Thyroid gland (tissue), 4 donors: ENCODE measurements at regions not wholly inside any gene's neighbourhood (a gene's known extent, or its start where the extent isn't known, plus 50 kb on each side); places are given as distances from the start of the nearest gene placed in this dataset.

Experiments used
- DNase-seq, 2 donors: peaks; one replicate each; pipeline ENCODE4 v3.0.0-alpha.2; 2019
- H3K27ac ChIP-seq, 3 donors: fragments of 200-600 bp; sonication (generic); 1 replicate in 2 of 3; 2 replicates in 1 of 3; pipeline ENCODE4 v1.5.1; 2016 to 2019; ENCODE audit warnings: mild to moderate bottlenecking in 1 of 3, moderate library complexity in 1 of 3
- H3K27me3 ChIP-seq: fragments of 200-600 bp; sonication (generic); one replicate; pipeline ENCODE4 v1.5.1; 2019
- H3K36me3 ChIP-seq, 2 donors: fragments of 200-600 bp; sonication (generic); one replicate each; pipeline ENCODE4 v1.5.1; 2016 to 2019
- H3K4me1 ChIP-seq, 2 donors: fragments of 200-600 bp; sonication (generic); one replicate each; pipeline ENCODE4 v1.5.1; 2017 to 2019
- H3K4me3 ChIP-seq, 3 donors: fragments of 200-600 bp; sonication (generic); replicated peaks in 1 of 3; 1 replicate in 2 of 3; 2 replicates in 1 of 3; pipeline ENCODE4 v1.5.1; 2016; ENCODE audit warnings: mild to moderate bottlenecking in 1 of 3
- H3K9me3 ChIP-seq: fragments of 200-600 bp; sonication (generic); one replicate; pipeline ENCODE4 v1.5.1; 2017
- POLR2A ChIP-seq, 2 donors: fragments of 450-650 bp; IDR thresholded peaks; one replicate each; pipeline ENCODE4 v1.6.1; 2017; ENCODE audit warnings: antibody characterized with exemption in 2 of 2, mild to moderate bottlenecking in 2 of 2, moderate library complexity in 1 of 2
- WGBS, 2 donors: methylation state at CpG; one replicate each; pipeline ENCODE4 v1.1.5; 2017; 5-methylcytosine and 5-hydroxymethylcytosine counted together
- intact Hi-C: fragments of 100-400 bp; cut with DNase I; formaldehyde crosslinking; loops from one replicate; pipeline ENCODE4 v1.15.1; 2023
- TF ChIP-seq, protein P1 (sequence below), 6 experiments: fragments of 200-600 bp in 3 of 6; fragments of 450-650 bp in 3 of 6; sonication (generic) in 3 of 6; IDR thresholded peaks; one replicate each; pipeline ENCODE4 v1.5.1; 2016 to 2019; ENCODE audit warnings: antibody characterized with exemption in 6 of 6, mild to moderate bottlenecking in 2 of 6, inconsistent platforms in 1 of 6, moderate library complexity in 1 of 6

DNA sequence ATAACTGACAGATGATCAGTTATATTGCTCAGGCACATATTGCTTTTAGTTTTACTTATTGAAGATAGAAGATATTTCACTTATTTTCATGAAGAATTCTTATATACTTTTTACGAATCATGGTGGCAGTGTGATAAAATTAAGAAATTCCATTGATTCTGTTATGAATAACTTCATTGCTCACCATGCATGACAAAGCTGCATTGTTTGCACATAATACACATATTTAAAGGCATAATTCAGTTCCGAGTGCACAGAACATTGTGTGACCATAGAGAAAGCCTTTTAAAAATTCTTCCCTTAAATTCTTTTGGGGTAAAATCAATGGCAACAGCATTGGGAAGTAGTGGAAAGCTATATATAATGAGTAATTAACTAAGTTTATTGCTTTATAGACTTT is 82.5 kb upstream of the NAALADL2 start:
- no peak overlapping the region for H3K27ac ChIP-seq
- no peak for TF ChIP-seq POLR2A (IDR thresholded peaks at IDR 0.05)
- TF ChIP-seq, protein P1, sequence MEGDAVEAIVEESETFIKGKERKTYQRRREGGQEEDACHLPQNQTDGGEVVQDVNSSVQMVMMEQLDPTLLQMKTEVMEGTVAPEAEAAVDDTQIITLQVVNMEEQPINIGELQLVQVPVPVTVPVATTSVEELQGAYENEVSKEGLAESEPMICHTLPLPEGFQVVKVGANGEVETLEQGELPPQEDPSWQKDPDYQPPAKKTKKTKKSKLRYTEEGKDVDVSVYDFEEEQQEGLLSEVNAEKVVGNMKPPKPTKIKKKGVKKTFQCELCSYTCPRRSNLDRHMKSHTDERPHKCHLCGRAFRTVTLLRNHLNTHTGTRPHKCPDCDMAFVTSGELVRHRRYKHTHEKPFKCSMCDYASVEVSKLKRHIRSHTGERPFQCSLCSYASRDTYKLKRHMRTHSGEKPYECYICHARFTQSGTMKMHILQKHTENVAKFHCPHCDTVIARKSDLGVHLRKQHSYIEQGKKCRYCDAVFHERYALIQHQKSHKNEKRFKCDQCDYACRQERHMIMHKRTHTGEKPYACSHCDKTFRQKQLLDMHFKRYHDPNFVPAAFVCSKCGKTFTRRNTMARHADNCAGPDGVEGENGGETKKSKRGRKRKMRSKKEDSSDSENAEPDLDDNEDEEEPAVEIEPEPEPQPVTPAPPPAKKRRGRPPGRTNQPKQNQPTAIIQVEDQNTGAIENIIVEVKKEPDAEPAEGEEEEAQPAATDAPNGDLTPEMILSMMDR (IDR thresholded peaks at IDR 0.05): no peak
- intact Hi-C loops: no loop called here

DNA sequence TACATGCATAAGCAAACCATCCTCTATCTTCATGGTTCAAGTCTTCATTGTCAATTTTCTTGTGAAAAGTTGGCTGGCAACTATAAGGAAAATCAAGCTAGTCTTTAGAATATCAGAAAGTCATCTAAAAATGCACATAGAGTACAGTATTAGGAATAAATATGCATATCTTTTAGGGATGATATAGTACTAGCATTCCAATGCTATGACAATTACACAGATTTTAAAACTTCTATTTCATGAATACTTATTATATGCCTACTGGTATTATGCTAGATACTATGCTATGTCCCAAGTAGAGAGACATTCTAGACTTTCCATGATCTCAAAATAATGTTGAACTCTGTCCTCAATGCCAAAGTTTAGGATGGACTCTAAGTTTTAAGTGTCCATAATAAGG is 81.3 kb upstream of the NAALADL2 start:
- no peaks in the 10 kb centered on the region for H3K4me1 ChIP-seq

More for the DNA sequence above, 82.5 kb upstream of the NAALADL2 start:
- WGBS, 2 donors: 95 to 98% methylated on average over 2 of the region's 2 CpGs
- no peak overlapping the region for H3K4me3 ChIP-seq
- H3K9me3 ChIP-seq: no peaks in the 10 kb centered on the region
- no peaks in the 10 kb centered on the region for H3K4me1 ChIP-seq
- DNase-seq: no peak
- H3K36me3 ChIP-seq: no peaks in the 10 kb centered on the region
- H3K27me3 ChIP-seq: no peaks in the 10 kb centered on the region

DNA sequence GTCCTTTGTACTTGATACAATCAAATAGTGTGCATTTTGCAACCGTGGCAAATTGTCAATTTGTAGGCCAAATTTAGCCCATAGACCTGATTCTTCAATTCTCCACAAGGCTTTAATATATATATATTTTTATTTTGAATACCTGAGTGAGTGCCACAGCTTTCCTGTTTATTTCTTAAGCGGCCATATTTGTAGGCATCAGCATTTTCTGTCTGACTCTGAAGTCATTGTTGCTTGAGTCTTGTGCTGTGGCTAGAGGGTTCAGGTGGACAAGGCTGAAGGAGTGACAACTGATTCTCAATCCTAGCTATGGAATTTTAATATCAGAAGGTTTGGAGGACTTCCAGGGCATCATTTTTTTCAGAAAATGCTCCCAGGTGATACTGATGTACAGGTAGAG is 75.6 kb upstream of the NAALADL2 start:
- intact Hi-C loops: no loop called here
- H3K27me3 ChIP-seq: no peaks in the 10 kb centered on the region
- H3K27ac ChIP-seq: no peak overlapping the region
- 87 to 95% methylated on average over 2 of the region's 2 CpGs for WGBS, 2 donors
- no peaks in the 10 kb centered on the region for H3K9me3 ChIP-seq
- no peak overlapping the region for H3K4me3 ChIP-seq
- no peak for DNase-seq
- no peaks in the 10 kb centered on the region for H3K36me3 ChIP-seq
- no peak for TF ChIP-seq POLR2A (IDR thresholded peaks at IDR 0.05)
- TF ChIP-seq, protein P1 (IDR thresholded peaks at IDR 0.05): no peak
- H3K4me1 ChIP-seq: no peaks in the 10 kb centered on the region

More for the DNA sequence above, 81.3 kb upstream of the NAALADL2 start:
- Histone ChIP-seq H3K27me3 (no peaks in the 10 kb centered on the region), H3K36me3 (no peaks in the 10 kb centered on the region), H3K9me3 (no peaks in the 10 kb centered on the region), H3K27ac (no peak overlapping the region), H3K4me3 (no peak overlapping the region)
- TF ChIP-seq POLR2A (IDR thresholded peaks at IDR 0.05): no peak
- intact Hi-C loops: no loop called here
- DNase-seq: no peak

DNA sequence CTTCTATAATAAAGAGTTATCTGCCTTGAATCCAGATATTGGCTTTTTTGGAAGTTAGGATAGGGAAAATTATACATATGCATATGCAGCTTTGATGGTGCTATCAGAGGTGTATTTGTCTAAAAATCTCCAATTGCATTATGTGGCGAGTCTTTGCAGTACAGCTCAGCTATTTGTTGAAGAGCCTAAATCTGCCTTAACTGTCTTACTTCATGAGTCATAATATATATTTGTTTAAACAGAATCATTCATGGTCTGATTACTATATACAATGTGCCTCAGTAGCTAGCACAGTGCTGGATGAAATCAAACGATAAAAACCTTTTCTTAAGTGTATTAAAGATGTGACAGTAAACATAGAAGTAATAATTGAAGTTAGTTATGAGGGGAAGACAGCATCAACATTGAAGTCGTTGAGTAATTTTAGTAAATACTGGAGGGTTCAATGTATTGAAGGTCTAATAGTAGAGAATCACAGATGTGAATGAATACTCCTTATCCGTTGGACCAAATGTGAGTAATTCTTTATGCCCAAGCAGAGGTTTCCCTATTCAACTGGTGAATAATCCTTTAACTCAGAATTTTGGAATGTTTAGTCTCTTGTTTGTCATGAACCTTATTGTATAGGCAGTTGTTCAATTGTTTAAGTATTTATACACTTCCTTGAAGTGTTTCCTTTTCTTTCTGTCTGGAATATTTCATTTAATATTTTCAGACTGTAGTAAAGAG is 74.8 kb upstream of the NAALADL2 start:
- Histone ChIP-seq H3K27me3 (no peaks in the 10 kb centered on the region), H3K4me3 (no peak overlapping the region), H3K27ac (no peak overlapping the region), H3K9me3 (no peaks in the 10 kb centered on the region), H3K36me3 (no peaks in the 10 kb centered on the region), H3K4me1 (no peaks in the 10 kb centered on the region)
- no peak for DNase-seq
- TF ChIP-seq, protein P1 (IDR thresholded peaks at IDR 0.05): no peak
- TF ChIP-seq POLR2A (IDR thresholded peaks at IDR 0.05): no peak
- intact Hi-C loops: no loop called here
- 91% methylated on average over 4 of the region's 4 CpGs for WGBS, 2 donors

DNA sequence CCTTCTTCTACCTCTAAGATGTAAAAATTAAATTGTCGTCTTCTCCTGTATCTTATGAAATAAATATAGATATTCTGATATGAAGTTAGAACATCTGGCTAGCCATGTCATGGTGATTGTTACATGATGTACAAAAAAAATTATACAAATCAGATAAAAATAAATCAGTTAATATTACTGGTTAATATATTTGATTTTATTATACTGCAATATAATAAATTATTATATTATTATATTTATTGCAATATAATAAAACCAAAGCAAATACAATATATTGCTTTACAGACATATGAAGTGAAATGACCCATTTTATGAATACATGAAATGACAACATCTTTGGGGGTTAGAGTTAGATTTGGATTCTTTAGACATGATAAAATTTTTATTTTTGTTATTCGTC is 72.3 kb upstream of the NAALADL2 start:
- DNase-seq: no peak
- WGBS, 2 donors: 94% methylated on average over 2 of the region's 2 CpGs
- intact Hi-C loops: no loop called here

More for the DNA sequence above, 72.3 kb upstream of the NAALADL2 start:
- H3K4me3 ChIP-seq: no peak overlapping the region
- H3K4me1 ChIP-seq: no peaks in the 10 kb centered on the region
- no peaks in the 10 kb centered on the region for H3K27me3 ChIP-seq
- no peaks in the 10 kb centered on the region for H3K36me3 ChIP-seq
- H3K27ac ChIP-seq: no peak overlapping the region
- TF ChIP-seq, protein P1 (IDR thresholded peaks at IDR 0.05): no peak
- TF ChIP-seq POLR2A (IDR thresholded peaks at IDR 0.05): no peak
- no peaks in the 10 kb centered on the region for H3K9me3 ChIP-seq
